ENCODE measurements at regions not wholly inside any gene's neighbourhood (a gene's known extent, or its start where the extent isn't known, plus 50 kb on each side); places are given as distances from the start of the nearest gene placed in this dataset.

GRCh38 chr4:28675582-28675981 lies 1814.9 kb downstream of the STIM2 start:
- Histone ChIP-seq H3K27me3 (ENCODE audit: control insufficient read depth in 1 of 2, insufficient read depth in 2 of 2, low read length in 2 of 2) (no peaks in the 10 kb centered on the region), H3K27ac (ENCODE audit: low read depth in 1 of 2, low read length in 2 of 2) (no peak overlapping the region), H3K4me1 (ENCODE audit: insufficient read depth, low read length) (no peaks in the 10 kb centered on the region), H3K36me3 (ENCODE audit: insufficient read depth, low read length) (no peaks in the 10 kb centered on the region), H3K4me3 (ENCODE audit: low read length) (no peak overlapping the region), H3K9me3 (ENCODE audit: control insufficient read depth in 1 of 2, insufficient read depth in 1 of 2, low read length in 2 of 2) (peaks cover 0 to 6% of the 10 kb centered on the region in 2 experiments)
- no peaks in the 10 kb centered on the region for H3K4me1 Mint-ChIP-seq (ENCODE audit: low read depth)
- no peak for TF ChIP-seq CTCF (IDR thresholded peaks at IDR 0.05)
- intact Hi-C loops (cut with DNase I, micrococcal nuclease) = no loop called here
- DNase-seq (no peak), ATAC-seq (ENCODE audit: poor library complexity) (no peak)
- no peak overlapping the region for H3K27ac Mint-ChIP-seq
- H3K4me3 Mint-ChIP-seq = no peak overlapping the region
- peaks cover 13% of the 10 kb centered on the region for H3K9me3 Mint-ChIP-seq
- POLR2A ChIA-PET = no interaction called here
- CTCF ChIA-PET = no interaction called here
- no peaks in the 10 kb centered on the region for H3K27me3 Mint-ChIP-seq
- no peaks in the 10 kb centered on the region for H3K36me3 Mint-ChIP-seq (ENCODE audit: low read depth)

- no peaks in the 10 kb centered on the region for H3K27me3 ChIP-seq (ENCODE audit: control insufficient read depth in 1 of 2, insufficient read depth in 2 of 2, low read length in 2 of 2)
- H3K9me3 Mint-ChIP-seq = peaks cover 5% of the 10 kb centered on the region
- no peak overlapping the region for H3K4me3 ChIP-seq (ENCODE audit: low read length)
- ATAC-seq (ENCODE audit: poor library complexity) (no peak), DNase-seq (no peak)
- no peak overlapping the region for H3K4me3 Mint-ChIP-seq
- ChIA-PET CTCF (no interaction called here), POLR2A (no interaction called here)
- H3K9me3 ChIP-seq (ENCODE audit: control insufficient read depth in 1 of 2, insufficient read depth in 1 of 2, low read length in 2 of 2) = peaks cover 0 to 3% of the 10 kb centered on the region in 2 experiments
- intact Hi-C loops (cut with DNase I, micrococcal nuclease) = no loop called here
- no peak overlapping the region for H3K27ac ChIP-seq (ENCODE audit: low read depth in 1 of 2, low read length in 2 of 2)
- no peaks in the 10 kb centered on the region for H3K27me3 Mint-ChIP-seq
- no peaks in the 10 kb centered on the region for H3K4me1 ChIP-seq (ENCODE audit: insufficient read depth, low read length)
- H3K36me3 Mint-ChIP-seq (ENCODE audit: low read depth) = no peaks in the 10 kb centered on the region
- no peaks in the 10 kb centered on the region for H3K36me3 ChIP-seq (ENCODE audit: insufficient read depth, low read length)
- no peak for TF ChIP-seq CTCF (IDR thresholded peaks at IDR 0.05)
- H3K4me1 Mint-ChIP-seq (ENCODE audit: low read depth) = no peaks in the 10 kb centered on the region
- no peak overlapping the region for H3K27ac Mint-ChIP-seq
Observed at GRCh38 chr4:28677808-28678207, 1817.2 kb downstream of the STIM2 start.

- ChIA-PET CTCF (no interaction called here), POLR2A (no interaction called here)
- no peak overlapping the region for H3K4me3 ChIP-seq (ENCODE audit: low read length)
- DNase-seq = no peak
- TF ChIP-seq CTCF (IDR thresholded peaks at IDR 0.05) = no peak
- peaks cover 5% of the 10 kb centered on the region for H3K9me3 Mint-ChIP-seq
- no peak for ATAC-seq (ENCODE audit: poor library complexity)
- no peak overlapping the region for H3K27ac Mint-ChIP-seq
- no peak overlapping the region for H3K27ac ChIP-seq (ENCODE audit: low read depth in 1 of 2, low read length in 2 of 2)
- H3K4me3 Mint-ChIP-seq = no peak overlapping the region
- H3K27me3 ChIP-seq (ENCODE audit: control insufficient read depth in 1 of 2, insufficient read depth in 2 of 2, low read length in 2 of 2) = no peaks in the 10 kb centered on the region
- H3K4me1 ChIP-seq (ENCODE audit: insufficient read depth, low read length) = no peaks in the 10 kb centered on the region
- peaks cover 0 to 4% of the 10 kb centered on the region in 2 experiments for H3K9me3 ChIP-seq (ENCODE audit: control insufficient read depth in 1 of 2, insufficient read depth in 1 of 2, low read length in 2 of 2)
- no peaks in the 10 kb centered on the region for H3K36me3 ChIP-seq (ENCODE audit: insufficient read depth, low read length)
- H3K4me1 Mint-ChIP-seq (ENCODE audit: low read depth) = no peaks in the 10 kb centered on the region
- no peaks in the 10 kb centered on the region for H3K27me3 Mint-ChIP-seq
- intact Hi-C loops (cut with DNase I, micrococcal nuclease) = no loop called here
- H3K36me3 Mint-ChIP-seq (ENCODE audit: low read depth) = no peaks in the 10 kb centered on the region
Observed at GRCh38 chr4:28682847-28683246, 1822.2 kb downstream of the STIM2 start.

Data from CD4-positive, alpha-beta T cell (primary cell).